H1 (cell line): ENCODE measurements at regions not wholly inside any gene's neighbourhood (a gene's known extent, or its start where the extent isn't known, plus 50 kb on each side); places are given as distances from the start of the nearest gene placed in this dataset.

ENCODE experiments used
- CREB1 ChIP-seq: IDR thresholded peaks from 2 replicates; pipeline ENCODE4 v1.6.1; 2012; ENCODE audit warnings: inconsistent platforms
- EP300 ChIP-seq, 2 experiments: IDR thresholded peaks; 1 replicate in 1 of 2; 2 replicates in 1 of 2; pipeline ENCODE4 v1.6.1; 2011 to 2012; ENCODE audit warnings: low read depth in 2 of 2, low read length in 2 of 2, mild to moderate bottlenecking in 2 of 2, borderline replicate concordance in 1 of 2, inconsistent platforms in 1 of 2, moderate library complexity in 1 of 2
- POLR2A ChIP-seq, 2 experiments: IDR thresholded peaks; 1 replicate in 1 of 2; 2 replicates in 1 of 2; pipeline ENCODE4 v1.6.1; 2011; ENCODE audit warnings: low read depth in 2 of 2, low read length in 2 of 2, mild to moderate bottlenecking in 2 of 2; ENCODE audit errors: control extremely low read depth in 1 of 2
- RAD21 ChIP-seq, 2 experiments: IDR thresholded peaks in 1 of 2; conservative IDR thresholded peaks in 1 of 2; 2 replicates each; pipeline ENCODE4 v1.6.1; 2011; ENCODE audit warnings: low read depth in 2 of 2, low read length in 2 of 2, improper control_type of control experiment in 1 of 2, inconsistent platforms in 1 of 2, mild to moderate bottlenecking in 1 of 2, moderate library complexity in 1 of 2
- SIN3A ChIP-seq, 2 experiments: IDR thresholded peaks in 1 of 2; conservative IDR thresholded peaks in 1 of 2; 2 replicates each; pipeline ENCODE4 v1.6.1; 2011 to 2012; ENCODE audit warnings: low read length in 2 of 2, improper control_type of control experiment in 1 of 2, low read depth in 1 of 2, mild to moderate bottlenecking in 1 of 2
- SIX5 ChIP-seq: IDR thresholded peaks from 2 replicates; pipeline ENCODE4 v1.6.1; 2011; ENCODE audit warnings: mild to moderate bottlenecking, low read depth, low read length
- TAF1 ChIP-seq: IDR thresholded peaks from 2 replicates; pipeline ENCODE4 v1.6.1; 2011; ENCODE audit warnings: mild to moderate bottlenecking, low read depth, low read length
- ZNF274 ChIP-seq: IDR thresholded peaks from 2 replicates; pipeline ENCODE4 v1.7.0; 2012; ENCODE audit warnings: low read length, borderline replicate concordance; ENCODE audit errors: extremely low read depth
- TF ChIP-seq, protein P1 (sequence below), 3 experiments: IDR thresholded peaks; 1 replicate in 2 of 3; 2 replicates in 1 of 3; pipeline versions ENCODE4 v1.5.1 to v1.6.1; 2011; ENCODE audit warnings: low read length in 3 of 3, mild to moderate bottlenecking in 3 of 3, inconsistent platforms in 2 of 3, low read depth in 1 of 3, moderate library complexity in 1 of 3; ENCODE audit not compliant: insufficient read depth in 1 of 3; ENCODE audit errors: control extremely low read depth in 1 of 3

- TF ChIP-seq, protein P1, sequence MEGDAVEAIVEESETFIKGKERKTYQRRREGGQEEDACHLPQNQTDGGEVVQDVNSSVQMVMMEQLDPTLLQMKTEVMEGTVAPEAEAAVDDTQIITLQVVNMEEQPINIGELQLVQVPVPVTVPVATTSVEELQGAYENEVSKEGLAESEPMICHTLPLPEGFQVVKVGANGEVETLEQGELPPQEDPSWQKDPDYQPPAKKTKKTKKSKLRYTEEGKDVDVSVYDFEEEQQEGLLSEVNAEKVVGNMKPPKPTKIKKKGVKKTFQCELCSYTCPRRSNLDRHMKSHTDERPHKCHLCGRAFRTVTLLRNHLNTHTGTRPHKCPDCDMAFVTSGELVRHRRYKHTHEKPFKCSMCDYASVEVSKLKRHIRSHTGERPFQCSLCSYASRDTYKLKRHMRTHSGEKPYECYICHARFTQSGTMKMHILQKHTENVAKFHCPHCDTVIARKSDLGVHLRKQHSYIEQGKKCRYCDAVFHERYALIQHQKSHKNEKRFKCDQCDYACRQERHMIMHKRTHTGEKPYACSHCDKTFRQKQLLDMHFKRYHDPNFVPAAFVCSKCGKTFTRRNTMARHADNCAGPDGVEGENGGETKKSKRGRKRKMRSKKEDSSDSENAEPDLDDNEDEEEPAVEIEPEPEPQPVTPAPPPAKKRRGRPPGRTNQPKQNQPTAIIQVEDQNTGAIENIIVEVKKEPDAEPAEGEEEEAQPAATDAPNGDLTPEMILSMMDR (IDR thresholded peaks at IDR 0.05; ENCODE audit: control extremely low read depth in 1 of 3, insufficient read depth in 1 of 3, low read depth in 1 of 3, low read length in 3 of 3) = no peak
- TF ChIP-seq CREB1 (no peak), POLR2A (IDR thresholded peaks at IDR 0.05; ENCODE audit: control extremely low read depth in 1 of 2, low read depth in 2 of 2, low read length in 2 of 2) (no peak), SIN3A (conservative IDR thresholded peaks at IDR 0.05 in 1 of 2, IDR thresholded peaks at IDR 0.05 in 1 of 2; ENCODE audit: low read depth in 1 of 2, low read length in 2 of 2) (no peak), ZNF274 (no peak), EP300 (IDR thresholded peaks at IDR 0.05; ENCODE audit: borderline replicate concordance in 1 of 2, low read depth in 2 of 2, low read length in 2 of 2) (no peak), SIX5 (no peak), TAF1 (no peak), RAD21 (IDR thresholded peaks at IDR 0.05 in 1 of 2, conservative IDR thresholded peaks at IDR 0.05 in 1 of 2; ENCODE audit: low read depth in 2 of 2, low read length in 2 of 2) (no peak)
These were observed 95.2 kb upstream of the ODAD2 start for GRCh38 chr10:28094121-28094520.
